Naive thymus-derived CD4-positive, alpha-beta T cell (primary cell): ENCODE measurements at regions not wholly inside any gene's neighbourhood (a gene's known extent, or its start where the extent isn't known, plus 50 kb on each side); places are given as distances from the start of the nearest gene placed in this dataset.

Experiments used
- ATAC-seq: fragments of 150-1000 bp; cut with Tn5 transposase; 2 replicates; pipeline ENCODE4 v1.10.0; 2021; ENCODE audit warnings: mild to moderate bottlenecking, moderate library complexity
- CTCF ChIA-PET: fragments of 350-600 bp; sonication (Branson Sonifier 250); formaldehyde crosslinking; loops from one replicate; lab custom pipeline; 2021; ENCODE audit warnings: antibody characterized with exemption; lab: Charles Lee
- POLR2A ChIA-PET: fragments of 350-600 bp; sonication (Branson Sonifier 250); formaldehyde crosslinking; loops from one replicate; lab custom pipeline; 2021; ENCODE audit warnings: antibody characterized with exemption, inconsistent platforms; lab: Charles Lee
- DNase-seq, 9 donors: peaks; one replicate each; pipeline versions ENCODE4 v3.0.0 to v3.0.0-alpha.2; 2020 to 2022; ENCODE audit warnings: mixed read lengths in 1 of 9
- H3K27ac ChIP-seq: one replicate; pipeline ENCODE4 v1.7.0; 2013; ENCODE audit warnings: mild to moderate bottlenecking, low read depth, low read length, moderate library complexity
- H3K27me3 ChIP-seq, 2 donors: one replicate each; pipeline ENCODE4 v1.7.0; 2013; ENCODE audit warnings: low read length in 2 of 2, mild to moderate bottlenecking in 2 of 2, moderate library complexity in 2 of 2; ENCODE audit not compliant: control insufficient read depth in 2 of 2, insufficient read depth in 2 of 2
- H3K36me3 ChIP-seq, 3 experiments: 1 replicate in 2 of 3; 2 replicates in 1 of 3; pipeline ENCODE4 v1.7.0; 2013; ENCODE audit warnings: low read length in 3 of 3, mild to moderate bottlenecking in 3 of 3, moderate library complexity in 1 of 3; ENCODE audit not compliant: insufficient read depth in 3 of 3, control insufficient read depth in 2 of 3
- H3K4me1 ChIP-seq, 2 donors: one replicate each; pipeline ENCODE4 v1.7.0; 2013; ENCODE audit warnings: low read length in 2 of 2, mild to moderate bottlenecking in 2 of 2, moderate library complexity in 1 of 2; ENCODE audit not compliant: control insufficient read depth in 2 of 2, insufficient read depth in 2 of 2
- H3K4me3 ChIP-seq: 2 replicates; pipeline ENCODE4 v1.7.0; 2013; ENCODE audit warnings: mild to moderate bottlenecking, low read length
- H3K9me3 ChIP-seq, 3 experiments: 1 replicate in 2 of 3; 2 replicates in 1 of 3; pipeline ENCODE4 v1.7.0; 2013; ENCODE audit warnings: low read length in 3 of 3; ENCODE audit not compliant: control insufficient read depth in 2 of 3
- H3K27ac Mint-ChIP-seq, 9 donors: one replicate each; pipeline ENCODE4 v1.8.0; 2020 to 2022; ENCODE audit warnings: mixed read lengths in 9 of 9, mild to moderate bottlenecking in 8 of 9, moderate library complexity in 5 of 9, inconsistent platforms in 2 of 9
- H3K27me3 Mint-ChIP-seq, 5 donors: one replicate each; pipeline ENCODE4 v1.8.0; 2021 to 2022; ENCODE audit warnings: mixed read lengths in 5 of 5, mild to moderate bottlenecking in 1 of 5
- H3K36me3 Mint-ChIP-seq, 5 donors: one replicate each; pipeline ENCODE4 v1.8.0; 2020 to 2022; ENCODE audit warnings: mixed read lengths in 5 of 5, mild to moderate bottlenecking in 3 of 5, inconsistent platforms in 1 of 5
- H3K4me1 Mint-ChIP-seq, 7 donors: one replicate each; pipeline ENCODE4 v1.8.0; 2020 to 2022; ENCODE audit warnings: mixed read lengths in 7 of 7, mild to moderate bottlenecking in 3 of 7, inconsistent platforms in 1 of 7
- H3K4me3 Mint-ChIP-seq, 10 donors: one replicate each; pipeline ENCODE4 v1.8.0; 2020 to 2022; ENCODE audit warnings: mild to moderate bottlenecking in 10 of 10, mixed read lengths in 10 of 10, moderate library complexity in 6 of 10, inconsistent platforms in 2 of 10
- H3K9me3 Mint-ChIP-seq, 11 donors: one replicate each; pipeline ENCODE4 v1.8.0; 2020 to 2022; ENCODE audit warnings: mixed read lengths in 11 of 11, mild to moderate bottlenecking in 4 of 11, inconsistent platforms in 1 of 11, moderate library complexity in 1 of 11
- intact Hi-C, 2 donors: fragments of 100-400 bp; cut with micrococcal nuclease; formaldehyde crosslinking; loops; one replicate each; pipeline ENCODE4 v1.15.1; 2023

- peaks cover 0 to 16% (median 7%) of the 10 kb centered on the region in 5 donors for H3K27me3 Mint-ChIP-seq
- no peaks in the 10 kb centered on the region for H3K36me3 ChIP-seq
- H3K4me3 Mint-ChIP-seq, result no peak overlapping the region
- ChIA-PET POLR2A (no interaction called here), CTCF (no interaction called here)
- H3K9me3 Mint-ChIP-seq, result peaks cover 2 to 26% (median 7%) of the 10 kb centered on the region in 11 donors
- H3K27ac Mint-ChIP-seq, result no peak overlapping the region
- H3K4me1 Mint-ChIP-seq, result no peaks in the 10 kb centered on the region
- H3K4me1 ChIP-seq, result no peaks in the 10 kb centered on the region
- H3K27ac ChIP-seq, result no peak overlapping the region
- DNase-seq (no peak), ATAC-seq (no peak)
- peaks cover 0 to 17% (median 0%) of the 10 kb centered on the region in 3 experiments for H3K9me3 ChIP-seq
- H3K36me3 Mint-ChIP-seq, result peaks cover 0 to 3% (median 0%) of the 10 kb centered on the region in 5 donors
- H3K4me3 ChIP-seq, result no peak overlapping the region
- intact Hi-C loops, result no loop called here
- no peaks in the 10 kb centered on the region for H3K27me3 ChIP-seq
These were observed 103.0 kb upstream of the CDH13 start for GRCh38 chr16:82523815-82524214.

GRCh38 chr16:82522026-82522425 is 104.7 kb upstream of the CDH13 start:
- no peak overlapping the region for H3K4me3 Mint-ChIP-seq
- no peaks in the 10 kb centered on the region for H3K4me1 Mint-ChIP-seq
- no peak for DNase-seq
- ATAC-seq, result no peak
- POLR2A ChIA-PET, result no interaction called here
- H3K27me3 Mint-ChIP-seq, result peaks cover 0 to 15% (median 5%) of the 10 kb centered on the region in 5 donors
- Histone ChIP-seq H3K27me3 (no peaks in the 10 kb centered on the region), H3K27ac (no peak overlapping the region), H3K4me3 (no peak overlapping the region), H3K36me3 (no peaks in the 10 kb centered on the region), H3K4me1 (no peaks in the 10 kb centered on the region), H3K9me3 (peaks cover 0 to 17% (median 0%) of the 10 kb centered on the region in 3 experiments)
- H3K36me3 Mint-ChIP-seq, result peaks cover 0 to 3% (median 0%) of the 10 kb centered on the region in 5 donors
- peaks cover 1 to 19% (median 7%) of the 10 kb centered on the region in 11 donors for H3K9me3 Mint-ChIP-seq
- intact Hi-C loops, result no loop called here
- no peak overlapping the region for H3K27ac Mint-ChIP-seq
- CTCF ChIA-PET, result no interaction called here

- no peak overlapping the region for H3K4me3 ChIP-seq
- POLR2A ChIA-PET, result no interaction called here
- Mint-ChIP-seq H3K9me3 (peaks cover 0 to 12% (median 2%) of the 10 kb centered on the region in 11 donors), H3K36me3 (peaks cover 0 to 3% (median 0%) of the 10 kb centered on the region in 5 donors), H3K4me1 (no peaks in the 10 kb centered on the region), H3K27ac (no peak overlapping the region), H3K4me3 (no peak overlapping the region), H3K27me3 (peaks cover 0 to 18% (median 5%) of the 10 kb centered on the region in 5 donors)
- H3K36me3 ChIP-seq, result no peaks in the 10 kb centered on the region
- H3K4me1 ChIP-seq, result no peaks in the 10 kb centered on the region
- intact Hi-C loops, result no loop called here
- H3K9me3 ChIP-seq, result peaks cover 0 to 14% (median 0%) of the 10 kb centered on the region in 3 experiments
- DNase-seq (no peak), ATAC-seq (no peak)
- CTCF ChIA-PET, result no interaction called here
- H3K27ac ChIP-seq, result no peak overlapping the region
- no peaks in the 10 kb centered on the region for H3K27me3 ChIP-seq
These were observed 108.0 kb upstream of the CDH13 start for GRCh38 chr16:82518811-82519210.

- no peak for ATAC-seq
- CTCF ChIA-PET, result no interaction called here
- intact Hi-C loops, result no loop called here
These were observed 112.5 kb upstream of the CDH13 start for GRCh38 chr16:82514262-82514661.

GRCh38 chr16:82510789-82511305 is 115.9 kb upstream of the CDH13 start:
- Histone ChIP-seq H3K27ac (no peak overlapping the region), H3K27me3 (no peaks in the 10 kb centered on the region), H3K4me3 (no peak overlapping the region), H3K4me1 (no peaks in the 10 kb centered on the region), H3K36me3 (no peaks in the 10 kb centered on the region), H3K9me3 (peaks cover 0 to 15% (median 0%) of the 10 kb centered on the region in 3 experiments)
- Mint-ChIP-seq H3K4me1 (no peaks in the 10 kb centered on the region), H3K36me3 (no peaks in the 10 kb centered on the region), H3K27me3 (no peaks in the 10 kb centered on the region), H3K4me3 (no peak overlapping the region), H3K9me3 (peaks cover 0 to 22% (median 2%) of the 10 kb centered on the region in 11 donors), H3K27ac (no peak overlapping the region)
- ChIA-PET CTCF (no interaction called here), POLR2A (no interaction called here)
- ATAC-seq, result no peak
- DNase-seq, result no peak
- intact Hi-C loops, result no loop called here

More at GRCh38 chr16:82514262-82514661, 112.5 kb upstream of the CDH13 start:
- DNase-seq, result no peak
- peaks cover 0 to 14% (median under 1%) of the 10 kb centered on the region in 5 donors for H3K27me3 Mint-ChIP-seq
- H3K27ac ChIP-seq, result no peak overlapping the region
- no peaks in the 10 kb centered on the region for H3K36me3 ChIP-seq
- H3K36me3 Mint-ChIP-seq, result no peaks in the 10 kb centered on the region
- H3K27me3 ChIP-seq, result no peaks in the 10 kb centered on the region
- no peak overlapping the region for H3K4me3 ChIP-seq
- H3K4me1 ChIP-seq, result no peaks in the 10 kb centered on the region
- H3K27ac Mint-ChIP-seq, result no peak overlapping the region
- peaks cover 0 to 9% (median 0%) of the 10 kb centered on the region in 11 donors for H3K9me3 Mint-ChIP-seq
- H3K4me3 Mint-ChIP-seq, result no peak overlapping the region
- POLR2A ChIA-PET, result no interaction called here
- peaks cover 0 to 4% (median 0%) of the 10 kb centered on the region in 3 experiments for H3K9me3 ChIP-seq
- H3K4me1 Mint-ChIP-seq, result no peaks in the 10 kb centered on the region

- Mint-ChIP-seq H3K4me3 (no peak overlapping the region), H3K27ac (no peak overlapping the region), H3K36me3 (no peaks in the 10 kb centered on the region), H3K9me3 (peaks cover 0 to 28% (median 2%) of the 10 kb centered on the region in 11 donors), H3K4me1 (no peaks in the 10 kb centered on the region), H3K27me3 (peaks cover 0 to 4% (median 0%) of the 10 kb centered on the region in 5 donors)
- CTCF ChIA-PET, result no interaction called here
- no peak for ATAC-seq
- POLR2A ChIA-PET, result no interaction called here
- no peak overlapping the region for H3K4me3 ChIP-seq
- DNase-seq, result no peak
- no peaks in the 10 kb centered on the region for H3K27me3 ChIP-seq
- intact Hi-C loops, result no loop called here
- no peak overlapping the region for H3K27ac ChIP-seq
- peaks cover 0 to 15% (median 0%) of the 10 kb centered on the region in 3 experiments for H3K9me3 ChIP-seq
- no peaks in the 10 kb centered on the region for H3K4me1 ChIP-seq
- no peaks in the 10 kb centered on the region for H3K36me3 ChIP-seq
These were observed 116.9 kb upstream of the CDH13 start for GRCh38 chr16:82509691-82510430.
